Stimulated activated CD8-positive, alpha-beta memory T cell treated with anti-CD3 and anti-CD28 coated beads, Interleukin-15, amount 100 ng/mL, for 48 hours (primary cell): ENCODE measurements at regions not wholly inside any gene's neighbourhood (a gene's known extent, or its start where the extent isn't known, plus 50 kb on each side); places are given as distances from the start of the nearest gene placed in this dataset.

Experiments used
- DNase-seq, 2 donors: peaks; one replicate each; pipeline ENCODE4 v3.0.0-alpha.2; 2020; ENCODE audit warnings: low read depth in 2 of 2

GRCh38 chr11:134687548-134687947 is 275.5 kb upstream of the B3GAT1 start:
- DNase-seq: no peak

DNA sequence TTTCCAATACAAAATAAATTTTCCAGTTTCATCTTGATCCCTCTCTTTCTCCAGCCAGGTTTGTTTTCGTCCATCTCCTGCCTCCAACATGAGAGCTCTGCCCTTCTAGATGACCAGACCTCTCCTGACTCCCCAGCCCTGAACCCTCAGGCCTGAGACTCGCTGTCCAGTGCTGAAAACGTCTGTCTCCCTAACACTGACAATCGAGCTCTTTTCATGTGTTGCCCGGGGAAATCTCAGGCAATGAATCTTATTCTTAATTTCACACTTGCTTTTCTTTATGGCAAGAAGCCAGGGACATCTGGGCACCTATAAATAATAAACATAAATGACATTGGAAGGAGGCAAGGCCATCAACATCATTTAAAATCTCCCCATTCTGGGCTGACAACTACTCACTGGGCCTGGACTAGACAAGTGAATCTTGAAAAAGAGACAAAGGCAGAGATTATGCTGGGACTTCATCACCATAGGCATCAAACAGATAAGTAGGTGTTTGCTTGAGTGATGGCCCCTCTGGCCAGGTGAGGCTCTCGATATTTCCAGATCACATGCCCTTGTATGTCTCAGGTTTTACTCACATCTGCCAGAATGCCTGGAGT is 274.5 kb upstream of the B3GAT1 start:
- DNase-seq: no peak

- DNase-seq: no peak
These were observed 273.8 kb upstream of the B3GAT1 start for GRCh38 chr11:134685793-134686380.

DNA sequence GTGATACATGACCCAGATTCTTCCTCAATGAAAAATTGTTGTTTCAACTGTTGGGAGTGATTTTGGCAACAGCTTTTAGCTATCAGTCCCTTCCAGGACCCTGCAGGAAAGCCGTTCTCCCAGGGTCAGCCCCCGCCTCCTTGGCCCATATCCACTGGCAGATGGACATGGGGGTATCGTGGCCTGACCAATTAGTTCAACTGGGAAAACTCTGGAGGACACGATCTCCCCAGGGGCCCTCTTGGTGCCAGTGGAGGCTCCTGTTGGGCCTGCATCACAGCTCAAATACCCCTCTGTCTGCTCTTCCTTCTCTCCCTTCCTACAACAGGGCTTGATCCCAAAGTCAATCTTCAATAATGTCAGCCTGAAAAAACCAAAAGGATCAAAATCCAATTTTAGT is 272.5 kb upstream of the B3GAT1 start:
- no peak for DNase-seq

DNA sequence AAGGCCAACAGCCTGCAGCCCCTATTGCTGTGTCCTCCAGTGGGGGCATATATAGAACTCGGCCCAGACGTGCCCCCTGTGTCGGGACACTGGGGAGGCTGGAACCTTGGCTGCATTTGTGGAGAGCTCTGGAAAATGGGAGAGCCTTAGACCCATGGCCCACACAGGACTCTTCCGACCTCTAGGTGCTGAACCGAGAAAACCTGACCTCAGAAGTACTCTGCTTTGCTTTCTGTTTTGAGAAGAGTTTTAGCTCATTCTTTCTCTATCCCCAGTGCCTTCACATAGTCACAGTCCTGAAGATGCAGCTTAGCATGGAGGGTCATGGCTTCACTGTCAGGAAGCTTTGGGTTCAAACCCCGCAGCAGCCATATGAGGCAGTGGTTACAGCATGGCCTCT is 271.8 kb upstream of the B3GAT1 start:
- DNase-seq: no peak

GRCh38 chr11:134682577-134682976 is 270.5 kb upstream of the B3GAT1 start:
- no peak for DNase-seq

GRCh38 chr11:134679592-134679991 is 267.6 kb upstream of the B3GAT1 start:
- no peak for DNase-seq

DNA sequence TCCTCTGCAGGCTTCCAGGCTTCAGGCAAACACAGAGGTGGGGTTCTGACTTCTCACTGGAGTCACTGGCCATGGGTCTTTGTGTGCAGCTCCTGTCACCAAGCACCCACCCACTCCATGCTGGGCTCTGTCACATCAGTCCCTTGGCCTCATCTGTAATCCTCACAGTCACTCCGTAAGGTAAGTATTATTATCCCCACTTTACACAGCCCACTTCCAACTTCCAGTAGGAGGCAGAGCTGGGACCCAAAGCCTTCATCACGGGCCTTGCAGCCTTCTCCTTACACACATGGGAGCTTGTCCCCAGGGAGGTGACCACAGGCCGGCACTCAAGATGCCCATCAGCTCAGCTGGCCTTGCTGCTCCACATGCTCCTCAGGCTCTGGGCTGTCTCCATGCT is 266.7 kb upstream of the B3GAT1 start:
- no peak for DNase-seq

- no peak for DNase-seq
These were observed 266.0 kb upstream of the B3GAT1 start for GRCh38 chr11:134677891-134678551.

DNA sequence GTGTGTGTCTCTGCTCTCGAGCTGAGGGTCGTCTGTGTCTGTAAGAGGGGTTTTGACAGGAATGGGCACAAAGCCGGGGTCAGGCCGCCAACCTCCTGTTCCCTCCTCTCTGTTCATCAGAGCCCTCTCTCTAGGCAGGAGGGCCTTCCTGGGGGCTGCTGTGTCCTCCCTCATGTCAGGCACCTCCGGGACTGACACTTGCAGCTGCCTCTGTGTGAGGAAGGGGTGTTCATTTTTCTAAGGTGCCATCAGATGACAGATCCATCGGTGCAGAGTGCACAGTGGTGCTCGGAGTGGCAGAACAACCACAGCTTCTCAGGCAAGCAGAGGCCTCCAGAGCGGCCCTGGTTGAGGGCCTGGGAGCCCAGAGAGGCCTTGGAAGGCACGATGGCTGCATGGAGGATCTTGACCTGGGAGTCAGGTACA is 265.4 kb upstream of the B3GAT1 start:
- DNase-seq: no peak

- no peak for DNase-seq
These were observed 264.7 kb upstream of the B3GAT1 start for GRCh38 chr11:134676516-134677287.

- DNase-seq: no peak
These were observed 263.9 kb upstream of the B3GAT1 start for GRCh38 chr11:134675983-134676382.

- DNase-seq: no peak
These were observed 262.9 kb upstream of the B3GAT1 start for GRCh38 chr11:134674974-134675373.

- no peak for DNase-seq
These were observed 258.9 kb upstream of the B3GAT1 start for GRCh38 chr11:134670961-134671370.

GRCh38 chr11:134670247-134670782 is 258.3 kb upstream of the B3GAT1 start:
- DNase-seq: no peak

DNA sequence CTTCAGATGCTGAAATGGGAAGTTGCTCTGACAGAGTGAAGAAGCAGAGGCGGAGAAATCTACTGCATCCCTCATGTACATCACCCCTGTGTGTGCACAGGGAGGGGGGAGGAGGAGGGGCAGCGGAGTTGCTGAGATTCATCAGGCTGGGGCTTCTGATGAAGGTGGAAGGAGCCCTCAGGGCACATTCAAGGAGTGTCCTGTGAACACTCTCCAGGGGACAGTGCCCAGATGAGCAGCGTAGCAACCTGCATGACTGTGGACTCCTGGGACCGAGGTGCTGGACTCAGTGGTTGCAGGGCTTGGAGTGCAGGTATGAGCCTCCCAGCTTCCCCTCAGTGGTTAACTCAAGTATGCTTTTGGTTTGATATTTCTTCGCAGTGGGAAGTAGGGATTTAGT is 257.8 kb upstream of the B3GAT1 start:
- no peak for DNase-seq

- DNase-seq: no peak
These were observed 256.8 kb upstream of the B3GAT1 start for GRCh38 chr11:134668796-134669195.

GRCh38 chr11:134668076-134668475 is 256.0 kb upstream of the B3GAT1 start:
- no peak for DNase-seq

GRCh38 chr11:134667505-134667904 is 255.5 kb upstream of the B3GAT1 start:
- DNase-seq: no peak

- no peak for DNase-seq
These were observed 255.1 kb upstream of the B3GAT1 start for GRCh38 chr11:134667175-134667500.

DNA sequence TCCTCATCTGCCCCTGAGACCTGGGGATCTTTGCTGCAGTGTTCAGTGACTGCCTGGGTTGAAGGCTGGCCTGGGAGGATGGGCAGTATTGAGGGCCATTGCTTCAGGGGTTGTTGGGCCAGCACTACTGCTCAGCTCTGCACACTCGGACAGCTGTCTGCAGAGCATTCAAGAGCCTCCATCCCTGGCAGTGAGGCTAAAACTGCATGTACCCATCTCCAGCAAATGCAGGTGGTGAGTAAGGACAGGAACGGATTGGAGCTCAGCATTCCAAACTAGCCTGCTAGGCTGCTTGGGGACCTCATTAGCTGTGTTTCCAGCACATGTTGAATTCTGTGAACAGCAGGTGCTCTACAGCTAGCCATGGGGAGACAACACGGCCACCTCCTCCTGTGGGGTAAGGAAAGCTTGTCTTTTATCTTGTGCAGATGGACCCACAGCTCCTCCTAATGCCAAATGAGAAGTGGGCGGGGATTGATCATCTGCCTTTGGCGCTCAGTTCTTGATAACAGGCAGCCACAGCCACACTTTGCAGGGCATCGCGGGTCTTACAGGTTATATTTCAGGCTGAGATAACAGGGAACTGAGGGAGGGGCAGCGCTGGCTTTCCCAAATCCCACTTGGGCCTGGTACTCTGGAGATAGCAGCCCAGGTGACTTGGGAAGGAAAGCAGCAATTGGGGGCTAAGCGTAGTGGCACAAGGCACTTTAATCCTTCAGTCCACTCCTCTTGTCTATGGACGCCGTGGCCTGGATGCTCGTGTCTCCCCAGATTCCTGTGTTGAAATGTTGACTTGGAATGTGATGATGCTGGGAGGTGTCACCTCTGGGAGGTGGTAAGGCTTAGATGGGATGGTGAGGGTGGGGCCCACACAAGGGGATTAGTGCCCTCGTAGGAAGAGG is 254.5 kb upstream of the B3GAT1 start:
- DNase-seq: no peak
